ENCODE measurements at regions not wholly inside any gene's neighbourhood (a gene's known extent, or its start where the extent isn't known, plus 50 kb on each side); places are given as distances from the start of the nearest gene placed in this dataset.
"Not testable (repeated sequence)": the region's sequence is repeated elsewhere in the genome, so short reads cannot be mapped to it uniquely, and the experiment has no call there.

- no peaks in the 10 kb centered on the region for H3K4me1 ChIP-seq (ENCODE audit: control insufficient read depth in 5 of 5, insufficient read depth in 5 of 5, low read length in 5 of 5)
- no peak overlapping the region for H3K9ac ChIP-seq (ENCODE audit: low read length in 5 of 5)
- no peak overlapping the region for H3K4me3 ChIP-seq (ENCODE audit: low read depth in 1 of 5, low read length in 5 of 5)
- H3K9me3 ChIP-seq (ENCODE audit: control insufficient read depth in 5 of 5, low read length in 5 of 5), result no peaks in the 10 kb centered on the region
- H3K27ac ChIP-seq (ENCODE audit: low read depth, low read length), result no peak overlapping the region
- no peaks in the 10 kb centered on the region for H3K36me3 ChIP-seq (ENCODE audit: control insufficient read depth in 5 of 5, insufficient read depth in 5 of 5, low read length in 5 of 5)
- peaks cover 0 to 3% (median 0%) of the 10 kb centered on the region in 5 donors for H3K27me3 ChIP-seq (ENCODE audit: control insufficient read depth in 5 of 5, insufficient read depth in 4 of 5, low read length in 5 of 5)
These were observed 66.1 kb upstream of the GRIP1 start for GRCh38 chr12:66744956-66745383.

DNA sequence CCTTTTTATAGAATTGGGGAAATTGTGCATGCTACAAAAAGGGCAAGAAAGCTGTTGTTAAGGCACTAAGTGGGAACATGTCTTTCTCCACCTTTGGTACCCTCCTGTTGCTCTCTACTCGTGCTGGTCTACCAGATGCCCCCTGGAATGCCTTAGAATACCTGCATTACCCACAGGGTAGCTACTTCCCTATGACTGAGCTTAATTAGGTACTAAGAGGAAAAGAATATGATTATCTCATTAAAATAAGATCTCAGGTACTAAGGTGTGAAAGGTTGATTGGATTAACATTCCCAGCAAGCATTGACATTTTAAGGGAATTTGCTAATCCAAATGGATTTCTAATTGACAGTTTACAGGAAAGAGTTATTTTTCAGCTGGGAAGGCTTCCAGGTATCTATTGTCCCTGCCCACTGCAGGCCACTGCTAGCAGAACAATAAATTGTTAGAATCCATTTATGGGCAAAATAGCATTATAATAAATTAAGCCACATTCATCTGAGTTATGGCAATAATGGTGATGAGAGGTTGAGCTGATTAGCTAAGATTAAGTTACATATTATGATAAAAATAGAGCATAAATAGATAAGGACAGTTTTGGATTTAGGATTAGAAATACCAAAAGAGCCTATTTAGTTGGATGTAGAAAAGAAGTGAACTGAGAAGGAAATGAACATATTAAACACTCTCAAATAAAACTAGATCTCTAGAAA, 67.8 kb upstream of the GRIP1 start:
- Histone ChIP-seq H3K36me3 (ENCODE audit: control insufficient read depth in 5 of 5, insufficient read depth in 5 of 5, low read length in 5 of 5) (no peaks in the 10 kb centered on the region), H3K4me1 (ENCODE audit: control insufficient read depth in 5 of 5, insufficient read depth in 5 of 5, low read length in 5 of 5) (no peaks in the 10 kb centered on the region), H3K9me3 (ENCODE audit: control insufficient read depth in 5 of 5, low read length in 5 of 5) (no peaks in the 10 kb centered on the region), H3K27me3 (ENCODE audit: control insufficient read depth in 5 of 5, insufficient read depth in 4 of 5, low read length in 5 of 5) (peaks cover 0 to 4% (median 0%) of the 10 kb centered on the region in 5 donors), H3K4me3 (ENCODE audit: low read depth in 1 of 5, low read length in 5 of 5) (no peak overlapping the region), H3K9ac (ENCODE audit: low read length in 5 of 5) (no peak overlapping the region), H3K27ac (ENCODE audit: low read depth, low read length) (no peak overlapping the region)

- Histone ChIP-seq H3K9me3 (ENCODE audit: control insufficient read depth in 5 of 5, low read length in 5 of 5) (no peaks in the 10 kb centered on the region), H3K27ac (ENCODE audit: low read depth, low read length) (no peak overlapping the region), H3K9ac (ENCODE audit: low read length in 5 of 5) (no peak overlapping the region), H3K27me3 (ENCODE audit: control insufficient read depth in 5 of 5, insufficient read depth in 4 of 5, low read length in 5 of 5) (peaks cover 0 to 4% (median 3%) of the 10 kb centered on the region in 5 donors), H3K36me3 (ENCODE audit: control insufficient read depth in 5 of 5, insufficient read depth in 5 of 5, low read length in 5 of 5) (no peaks in the 10 kb centered on the region), H3K4me3 (ENCODE audit: low read depth in 1 of 5, low read length in 5 of 5) (no peak overlapping the region), H3K4me1 (ENCODE audit: control insufficient read depth in 5 of 5, insufficient read depth in 5 of 5, low read length in 5 of 5) (no peaks in the 10 kb centered on the region)
These were observed 72.7 kb upstream of the GRIP1 start for GRCh38 chr12:66751432-66752113.

DNA sequence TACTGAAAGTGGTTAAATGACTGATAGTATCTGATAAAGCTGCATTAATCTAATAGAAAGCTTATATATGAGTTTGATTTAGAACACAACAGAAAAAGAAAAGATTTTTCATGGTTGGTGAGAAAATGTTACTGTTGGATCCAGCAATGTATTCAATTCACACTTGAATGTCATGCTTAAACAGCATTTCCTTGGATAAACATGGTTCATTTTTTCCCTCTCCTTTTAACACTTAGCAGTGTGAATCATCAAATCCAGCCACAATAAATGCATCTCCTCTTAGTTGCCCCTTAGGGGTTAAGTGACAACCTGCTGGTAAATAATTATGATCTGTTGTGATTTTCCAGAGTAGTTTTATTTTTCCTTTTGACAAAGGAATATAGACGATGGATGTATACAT, 74.9 kb upstream of the GRIP1 start:
- H3K36me3 ChIP-seq (ENCODE audit: control insufficient read depth in 5 of 5, insufficient read depth in 5 of 5, low read length in 5 of 5), result no peaks in the 10 kb centered on the region

GRCh38 chr12:66755727-66756395, 77.0 kb upstream of the GRIP1 start:
- Histone ChIP-seq H3K27ac (ENCODE audit: low read depth, low read length) (no peak overlapping the region), H3K9ac (ENCODE audit: low read length in 5 of 5) (no peak overlapping the region), H3K4me3 (ENCODE audit: low read depth in 1 of 5, low read length in 5 of 5) (no peak overlapping the region), H3K27me3 (ENCODE audit: control insufficient read depth in 5 of 5, insufficient read depth in 4 of 5, low read length in 5 of 5) (peaks cover 0 to 3% (median 0%) of the 10 kb centered on the region in 5 donors), H3K36me3 (ENCODE audit: control insufficient read depth in 5 of 5, insufficient read depth in 5 of 5, low read length in 5 of 5) (no peaks in the 10 kb centered on the region), H3K9me3 (ENCODE audit: control insufficient read depth in 5 of 5, low read length in 5 of 5) (no peaks in the 10 kb centered on the region), H3K4me1 (ENCODE audit: control insufficient read depth in 5 of 5, insufficient read depth in 5 of 5, low read length in 5 of 5) (no peaks in the 10 kb centered on the region)

More for the DNA sequence above, 74.9 kb upstream of the GRIP1 start:
- Histone ChIP-seq H3K27me3 (ENCODE audit: control insufficient read depth in 5 of 5, insufficient read depth in 4 of 5, low read length in 5 of 5) (peaks cover 0 to 4% (median 3%) of the 10 kb centered on the region in 5 donors), H3K4me3 (ENCODE audit: low read depth in 1 of 5, low read length in 5 of 5) (no peak overlapping the region), H3K9ac (ENCODE audit: low read length in 5 of 5) (no peak overlapping the region), H3K9me3 (ENCODE audit: control insufficient read depth in 5 of 5, low read length in 5 of 5) (no peaks in the 10 kb centered on the region), H3K4me1 (ENCODE audit: control insufficient read depth in 5 of 5, insufficient read depth in 5 of 5, low read length in 5 of 5) (no peaks in the 10 kb centered on the region), H3K27ac (ENCODE audit: low read depth, low read length) (no peak overlapping the region)

- Histone ChIP-seq H3K9me3 (ENCODE audit: control insufficient read depth in 5 of 5, low read length in 5 of 5) (no peaks in the 10 kb centered on the region), H3K4me3 (ENCODE audit: low read depth in 1 of 5, low read length in 5 of 5) (no peak overlapping the region), H3K27ac (ENCODE audit: low read depth, low read length) (no peak overlapping the region)
These were observed 77.8 kb upstream of the GRIP1 start for GRCh38 chr12:66756631-66757030.

GRCh38 chr12:66760122-66760521, 81.2 kb upstream of the GRIP1 start:
- H3K4me3 ChIP-seq (ENCODE audit: low read depth in 1 of 5, low read length in 5 of 5); H3K27me3 ChIP-seq (ENCODE audit: control insufficient read depth in 5 of 5, insufficient read depth in 4 of 5, low read length in 5 of 5); H3K4me1 ChIP-seq (ENCODE audit: control insufficient read depth in 5 of 5, insufficient read depth in 5 of 5, low read length in 5 of 5); H3K27ac ChIP-seq (ENCODE audit: low read depth, low read length); H3K36me3 ChIP-seq (ENCODE audit: control insufficient read depth in 5 of 5, insufficient read depth in 5 of 5, low read length in 5 of 5); H3K9me3 ChIP-seq (ENCODE audit: control insufficient read depth in 5 of 5, low read length in 5 of 5); H3K9ac ChIP-seq (ENCODE audit: low read length in 5 of 5): not testable (repeated sequence)

More at GRCh38 chr12:66756631-66757030, 77.8 kb upstream of the GRIP1 start:
- Histone ChIP-seq H3K27me3 (ENCODE audit: control insufficient read depth in 5 of 5, insufficient read depth in 4 of 5, low read length in 5 of 5) (peaks cover 0 to 3% (median 0%) of the 10 kb centered on the region in 5 donors), H3K9ac (ENCODE audit: low read length in 5 of 5) (no peak overlapping the region), H3K4me1 (ENCODE audit: control insufficient read depth in 5 of 5, insufficient read depth in 5 of 5, low read length in 5 of 5) (no peaks in the 10 kb centered on the region), H3K36me3 (ENCODE audit: control insufficient read depth in 5 of 5, insufficient read depth in 5 of 5, low read length in 5 of 5) (no peaks in the 10 kb centered on the region)

DNA sequence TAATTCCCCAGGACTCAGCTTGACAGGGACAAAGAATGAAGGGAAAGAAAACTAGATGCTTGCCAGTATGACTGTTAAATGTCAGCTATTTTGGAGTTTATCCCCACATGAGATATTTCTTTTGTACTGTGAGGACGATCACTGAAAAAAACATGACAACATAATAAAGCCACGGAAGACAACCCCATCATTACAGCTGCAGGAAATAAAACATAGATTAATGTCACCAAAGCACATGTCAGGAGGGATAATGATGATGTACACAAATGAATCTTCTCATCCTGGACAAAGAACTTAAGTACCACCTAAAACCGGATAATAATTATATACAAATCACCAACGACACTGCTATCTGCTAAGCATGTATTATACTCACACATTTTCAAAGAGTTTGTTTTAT, 84.6 kb upstream of the GRIP1 start:
- H3K4me1 ChIP-seq (ENCODE audit: control insufficient read depth in 5 of 5, insufficient read depth in 5 of 5, low read length in 5 of 5), result no peaks in the 10 kb centered on the region
- no peak overlapping the region for H3K4me3 ChIP-seq (ENCODE audit: low read depth in 1 of 5, low read length in 5 of 5)
- no peak overlapping the region for H3K27ac ChIP-seq (ENCODE audit: low read depth, low read length)
- H3K36me3 ChIP-seq (ENCODE audit: control insufficient read depth in 5 of 5, insufficient read depth in 5 of 5, low read length in 5 of 5), result no peaks in the 10 kb centered on the region
- no peaks in the 10 kb centered on the region for H3K9me3 ChIP-seq (ENCODE audit: control insufficient read depth in 5 of 5, low read length in 5 of 5)
- no peak overlapping the region for H3K9ac ChIP-seq (ENCODE audit: low read length in 5 of 5)
- H3K27me3 ChIP-seq (ENCODE audit: control insufficient read depth in 5 of 5, insufficient read depth in 4 of 5, low read length in 5 of 5), result no peaks in the 10 kb centered on the region

DNA sequence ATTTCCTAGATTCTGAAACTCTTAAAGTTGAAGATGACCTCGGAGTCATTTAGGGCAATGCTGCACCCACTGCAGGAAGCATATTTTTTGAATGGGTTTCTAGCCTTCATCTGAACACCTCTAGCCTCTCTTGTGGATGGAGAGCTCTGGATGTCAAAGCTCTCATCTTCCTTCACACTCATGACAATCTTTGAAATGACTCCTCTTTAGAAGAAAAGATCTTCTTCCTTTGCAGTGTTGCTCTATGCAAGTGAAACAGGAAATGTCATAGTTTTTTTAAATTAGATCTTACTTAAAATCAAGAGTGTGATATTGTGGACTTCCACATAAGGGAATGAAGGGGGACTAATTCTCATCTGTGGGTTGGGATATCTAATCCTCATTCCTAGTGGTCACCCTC, 86.3 kb upstream of the GRIP1 start:
- no peak overlapping the region for H3K4me3 ChIP-seq (ENCODE audit: low read depth in 1 of 5, low read length in 5 of 5)
- no peaks in the 10 kb centered on the region for H3K36me3 ChIP-seq (ENCODE audit: control insufficient read depth in 5 of 5, insufficient read depth in 5 of 5, low read length in 5 of 5)
- H3K27ac ChIP-seq (ENCODE audit: low read depth, low read length), result no peak overlapping the region
- no peaks in the 10 kb centered on the region for H3K9me3 ChIP-seq (ENCODE audit: control insufficient read depth in 5 of 5, low read length in 5 of 5)
- H3K27me3 ChIP-seq (ENCODE audit: control insufficient read depth in 5 of 5, insufficient read depth in 4 of 5, low read length in 5 of 5), result no peaks in the 10 kb centered on the region
- no peaks in the 10 kb centered on the region for H3K4me1 ChIP-seq (ENCODE audit: control insufficient read depth in 5 of 5, insufficient read depth in 5 of 5, low read length in 5 of 5)
- H3K9ac ChIP-seq (ENCODE audit: low read length in 5 of 5), result no peak overlapping the region

DNA sequence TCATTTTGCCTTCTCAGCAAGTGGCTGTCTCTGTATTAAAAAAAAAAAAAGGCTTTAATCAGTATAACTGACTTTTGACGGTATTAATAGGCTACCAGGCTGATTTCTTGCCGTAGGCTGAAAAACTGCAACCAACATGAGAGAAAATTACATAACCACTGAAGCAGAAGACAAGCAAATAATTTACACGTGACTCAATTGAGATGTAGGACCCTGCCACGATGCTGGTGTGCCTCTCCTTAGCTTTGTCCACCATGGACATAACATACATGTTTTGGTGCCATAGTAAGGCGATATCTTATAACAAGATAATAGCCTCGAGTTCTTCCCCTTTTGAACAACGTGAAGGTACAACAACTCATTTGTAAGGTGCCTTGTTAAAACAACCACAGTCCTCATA, 88.7 kb upstream of the GRIP1 start:
- H3K4me1 ChIP-seq (ENCODE audit: control insufficient read depth in 5 of 5, insufficient read depth in 5 of 5, low read length in 5 of 5), result no peaks in the 10 kb centered on the region
- H3K36me3 ChIP-seq (ENCODE audit: control insufficient read depth in 5 of 5, insufficient read depth in 5 of 5, low read length in 5 of 5), result no peaks in the 10 kb centered on the region
- no peak overlapping the region for H3K4me3 ChIP-seq (ENCODE audit: low read depth in 1 of 5, low read length in 5 of 5)
- H3K27me3 ChIP-seq (ENCODE audit: control insufficient read depth in 5 of 5, insufficient read depth in 4 of 5, low read length in 5 of 5), result no peaks in the 10 kb centered on the region
- H3K9ac ChIP-seq (ENCODE audit: low read length in 5 of 5), result no peak overlapping the region
- H3K27ac ChIP-seq (ENCODE audit: low read depth, low read length), result no peak overlapping the region
- H3K9me3 ChIP-seq (ENCODE audit: control insufficient read depth in 5 of 5, low read length in 5 of 5), result no peaks in the 10 kb centered on the region

Measured in subcutaneous abdominal adipose tissue (tissue), 5 donors.